H1 (cell line): ENCODE measurements at regions not wholly inside any gene's neighbourhood (a gene's known extent, or its start where the extent isn't known, plus 50 kb on each side); places are given as distances from the start of the nearest gene placed in this dataset.

Source experiments
- GTF2F1 ChIP-seq: IDR thresholded peaks from 2 replicates; pipeline ENCODE4 v1.6.1; 2012; ENCODE audit warnings: low read depth, low read length, improper control_type of control experiment, borderline replicate concordance
- HDAC6 ChIP-seq: IDR thresholded peaks from one replicate; pipeline ENCODE4 v1.7.1; 2012; ENCODE audit warnings: low read depth, mild to moderate bottlenecking, inconsistent platforms, low read length, moderate library complexity
- POLR2AphosphoS5 ChIP-seq: IDR thresholded peaks from 2 replicates; pipeline ENCODE4 v1.6.1; 2011; ENCODE audit warnings: low read depth, low read length
- RBBP5 ChIP-seq: IDR thresholded peaks from 2 replicates; pipeline ENCODE4 v1.7.1; 2012; ENCODE audit warnings: low read depth, mild to moderate bottlenecking, inconsistent platforms, low read length, moderate library complexity, borderline replicate concordance
- SAP30 ChIP-seq: fragments of 300-600 bp; sonication (generic); IDR thresholded peaks from 2 replicates; pipeline ENCODE4 v1.7.1; 2012; ENCODE audit warnings: low read length, moderate library complexity, mild to moderate bottlenecking, inconsistent platforms; ENCODE audit not compliant: insufficient read depth, insufficient replicate concordance
- SIN3A ChIP-seq, 2 experiments: IDR thresholded peaks in 1 of 2; conservative IDR thresholded peaks in 1 of 2; 2 replicates each; pipeline ENCODE4 v1.6.1; 2011 to 2012; ENCODE audit warnings: low read length in 2 of 2, improper control_type of control experiment in 1 of 2, low read depth in 1 of 2, mild to moderate bottlenecking in 1 of 2
- TAF7 ChIP-seq: optimal IDR thresholded peaks from 2 replicates; pipeline ENCODE3; 2011; ENCODE audit warnings: low read depth, mild to moderate bottlenecking, inconsistent platforms, low read length, moderate library complexity, borderline replicate concordance
- TF ChIP-seq, protein P1 (sequence below): IDR thresholded peaks from 2 replicates; pipeline ENCODE4 v1.6.1; 2012; ENCODE audit warnings: low read length, inconsistent platforms

DNA sequence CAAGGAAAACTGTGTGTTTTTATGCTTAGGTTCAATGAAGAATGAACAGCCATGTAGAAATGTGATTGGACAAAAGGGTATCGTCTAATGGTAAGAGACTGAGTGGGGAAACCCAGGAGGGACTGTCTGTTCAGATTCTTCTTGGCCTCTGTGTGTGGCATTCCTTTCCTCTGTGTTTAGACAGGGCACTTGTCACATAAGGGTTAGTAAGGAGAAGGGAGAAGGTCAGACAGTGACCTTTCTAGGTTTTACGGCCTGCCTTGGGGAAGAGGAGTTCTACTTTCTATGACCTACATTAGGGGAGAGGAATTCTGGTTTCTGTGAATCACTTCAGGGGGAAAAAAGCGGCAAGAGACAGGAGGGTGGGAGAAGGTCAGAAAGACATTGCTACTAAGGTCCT is 119.5 kb downstream of the GC start (continued):
- TF ChIP-seq, protein P1, sequence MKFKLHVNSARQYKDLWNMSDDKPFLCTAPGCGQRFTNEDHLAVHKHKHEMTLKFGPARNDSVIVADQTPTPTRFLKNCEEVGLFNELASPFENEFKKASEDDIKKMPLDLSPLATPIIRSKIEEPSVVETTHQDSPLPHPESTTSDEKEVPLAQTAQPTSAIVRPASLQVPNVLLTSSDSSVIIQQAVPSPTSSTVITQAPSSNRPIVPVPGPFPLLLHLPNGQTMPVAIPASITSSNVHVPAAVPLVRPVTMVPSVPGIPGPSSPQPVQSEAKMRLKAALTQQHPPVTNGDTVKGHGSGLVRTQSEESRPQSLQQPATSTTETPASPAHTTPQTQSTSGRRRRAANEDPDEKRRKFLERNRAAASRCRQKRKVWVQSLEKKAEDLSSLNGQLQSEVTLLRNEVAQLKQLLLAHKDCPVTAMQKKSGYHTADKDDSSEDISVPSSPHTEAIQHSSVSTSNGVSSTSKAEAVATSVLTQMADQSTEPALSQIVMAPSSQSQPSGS, result no peak
- TF ChIP-seq SAP30, result no peak
- no peak for TF ChIP-seq HDAC6
- TF ChIP-seq TAF7, result no peak
- TF ChIP-seq RBBP5, result no peak
- no peak for TF ChIP-seq SIN3A (conservative IDR thresholded peaks at IDR 0.05 in 1 of 2, IDR thresholded peaks at IDR 0.05 in 1 of 2; ENCODE audit: low read depth in 1 of 2, low read length in 2 of 2)
- TF ChIP-seq GTF2F1, result no peak
- TF ChIP-seq POLR2AphosphoS5, result no peak
- TF ChIP-seq, all 59 proteins: peak for 0
